ENCODE measurements at regions not wholly inside any gene's neighbourhood (a gene's known extent, or its start where the extent isn't known, plus 50 kb on each side); places are given as distances from the start of the nearest gene placed in this dataset.

DNA sequence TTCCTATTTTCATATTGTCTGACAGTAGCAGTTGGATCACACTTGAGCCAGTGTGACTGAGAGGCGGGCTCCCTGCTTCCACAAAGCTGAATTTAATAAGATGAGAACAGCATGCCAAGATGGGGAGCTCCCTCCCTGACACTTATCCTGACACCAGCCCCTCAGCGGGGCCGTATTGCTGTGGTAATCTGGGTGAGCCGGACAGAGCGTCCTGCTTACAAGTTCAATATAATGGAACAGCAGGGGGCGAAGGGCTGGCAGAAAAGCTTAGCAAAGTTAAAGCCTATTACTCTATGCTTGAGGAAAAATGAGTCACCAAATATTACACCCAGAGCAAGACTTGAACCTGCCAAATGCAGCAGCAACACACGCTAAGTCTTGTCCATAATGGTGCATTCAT, 163.8 kb upstream of the CMC1 start:
- TF ChIP-seq, protein P1, sequence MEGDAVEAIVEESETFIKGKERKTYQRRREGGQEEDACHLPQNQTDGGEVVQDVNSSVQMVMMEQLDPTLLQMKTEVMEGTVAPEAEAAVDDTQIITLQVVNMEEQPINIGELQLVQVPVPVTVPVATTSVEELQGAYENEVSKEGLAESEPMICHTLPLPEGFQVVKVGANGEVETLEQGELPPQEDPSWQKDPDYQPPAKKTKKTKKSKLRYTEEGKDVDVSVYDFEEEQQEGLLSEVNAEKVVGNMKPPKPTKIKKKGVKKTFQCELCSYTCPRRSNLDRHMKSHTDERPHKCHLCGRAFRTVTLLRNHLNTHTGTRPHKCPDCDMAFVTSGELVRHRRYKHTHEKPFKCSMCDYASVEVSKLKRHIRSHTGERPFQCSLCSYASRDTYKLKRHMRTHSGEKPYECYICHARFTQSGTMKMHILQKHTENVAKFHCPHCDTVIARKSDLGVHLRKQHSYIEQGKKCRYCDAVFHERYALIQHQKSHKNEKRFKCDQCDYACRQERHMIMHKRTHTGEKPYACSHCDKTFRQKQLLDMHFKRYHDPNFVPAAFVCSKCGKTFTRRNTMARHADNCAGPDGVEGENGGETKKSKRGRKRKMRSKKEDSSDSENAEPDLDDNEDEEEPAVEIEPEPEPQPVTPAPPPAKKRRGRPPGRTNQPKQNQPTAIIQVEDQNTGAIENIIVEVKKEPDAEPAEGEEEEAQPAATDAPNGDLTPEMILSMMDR (IDR thresholded peaks at IDR 0.05; ENCODE audit: poor library complexity) = no peak
- TF ChIP-seq EZH2 (IDR thresholded peaks at IDR 0.05; ENCODE audit: borderline replicate concordance) = no peak

Measured in hepatocyte (in vitro differentiated cells).